Caco-2 (cell line): ENCODE measurements at regions not wholly inside any gene's neighbourhood (a gene's known extent, or its start where the extent isn't known, plus 50 kb on each side); places are given as distances from the start of the nearest gene placed in this dataset.

ENCODE experiments used
- BruUV-seq: library from RNA; stranded (reverse); fragments of 400-500 nt; replicated peaks from 2 replicates; lab custom pipeline; 2021; lab: Mats Ljungman, UMichigan
- CTCF ChIA-PET: fragments of 300-600 bp; sonication (Branson Sonifier 250); formaldehyde crosslinking; loops from one replicate; lab custom pipeline; 2022; ENCODE audit warnings: antibody characterized with exemption; lab: Charles Lee
- POLR2A ChIA-PET: fragments of 300-600 bp; sonication (Branson Sonifier 250); formaldehyde crosslinking; loops from one replicate; lab custom pipeline; 2022; ENCODE audit warnings: antibody characterized with exemption; lab: Charles Lee
- DNase-seq, 2 experiments: peaks; one replicate each; pipeline versions ENCODE4 v3.0.0 to v3.0.0-alpha.2; 2020 to 2022
- H3K27me3 ChIP-seq: replicated peaks from 2 replicates; pipeline ENCODE4 v1.6.0; 2011; ENCODE audit warnings: low read length; ENCODE audit not compliant: control insufficient read depth, insufficient read depth
- H3K36me3 ChIP-seq: 2 replicates; pipeline ENCODE4 v1.5.1; 2011; ENCODE audit warnings: low read length; ENCODE audit not compliant: control insufficient read depth, insufficient read depth
- H3K4me1 ChIP-seq: fragments of 250-450 bp; sonication (Bioruptor Pico); 2 replicates; pipeline ENCODE4 v1.5.1; 2020; ENCODE audit warnings: mild to moderate bottlenecking
- H3K4me3 ChIP-seq: 2 replicates; pipeline ENCODE4 v1.5.1; 2011; ENCODE audit warnings: low read depth, mild to moderate bottlenecking, control low read depth, low read length
- H3K9me3 ChIP-seq: fragments of 250-450 bp; sonication (Bioruptor Pico); 2 replicates; pipeline ENCODE4 v1.5.1; 2020; ENCODE audit warnings: mild to moderate bottlenecking, moderate library complexity
- H3K27ac Mint-ChIP-seq: one replicate; pipeline ENCODE4 v1.8.0; 2022; ENCODE audit warnings: mixed read lengths; ENCODE audit not compliant: unreplicated experiment
- H3K27me3 Mint-ChIP-seq: one replicate; pipeline ENCODE4 v1.8.0; 2022; ENCODE audit warnings: mixed read lengths; ENCODE audit not compliant: insufficient read depth, unreplicated experiment
- H3K36me3 Mint-ChIP-seq: one replicate; pipeline ENCODE4 v1.8.0; 2022; ENCODE audit warnings: mild to moderate bottlenecking, mixed read lengths; ENCODE audit not compliant: insufficient read depth, unreplicated experiment
- H3K4me1 Mint-ChIP-seq: one replicate; pipeline ENCODE4 v1.8.0; 2022; ENCODE audit warnings: low read depth, mixed read lengths; ENCODE audit not compliant: unreplicated experiment
- H3K4me3 Mint-ChIP-seq: one replicate; pipeline ENCODE4 v1.8.0; 2022; ENCODE audit warnings: mild to moderate bottlenecking, moderate library complexity, mixed read lengths; ENCODE audit not compliant: unreplicated experiment
- H3K9me3 Mint-ChIP-seq: one replicate; pipeline ENCODE4 v1.8.0; 2022; ENCODE audit warnings: mixed read lengths; ENCODE audit not compliant: unreplicated experiment
- intact Hi-C: fragments of 100-400 bp; cut with micrococcal nuclease; formaldehyde crosslinking; loops from one replicate; pipeline ENCODE4 v1.10.0; 2022; ENCODE audit not compliant: unreplicated experiment
- TF ChIP-seq, protein P1 (sequence below), 2 experiments: fragments of 200-600 bp in 1 of 2; IDR thresholded peaks; 1 replicate in 1 of 2; 2 replicates in 1 of 2; pipeline versions ENCODE4 v1.5.1 to v1.8.0; 2011 to 2022; ENCODE audit warnings: antibody characterized with exemption in 1 of 2, control low read depth in 1 of 2, inconsistent platforms in 1 of 2, low read depth in 1 of 2, low read length in 1 of 2, mild to moderate bottlenecking in 1 of 2, moderate library complexity in 1 of 2; ENCODE audit not compliant: insufficient read depth in 1 of 2, severe bottlenecking in 1 of 2, unreplicated experiment in 1 of 2

DNA sequence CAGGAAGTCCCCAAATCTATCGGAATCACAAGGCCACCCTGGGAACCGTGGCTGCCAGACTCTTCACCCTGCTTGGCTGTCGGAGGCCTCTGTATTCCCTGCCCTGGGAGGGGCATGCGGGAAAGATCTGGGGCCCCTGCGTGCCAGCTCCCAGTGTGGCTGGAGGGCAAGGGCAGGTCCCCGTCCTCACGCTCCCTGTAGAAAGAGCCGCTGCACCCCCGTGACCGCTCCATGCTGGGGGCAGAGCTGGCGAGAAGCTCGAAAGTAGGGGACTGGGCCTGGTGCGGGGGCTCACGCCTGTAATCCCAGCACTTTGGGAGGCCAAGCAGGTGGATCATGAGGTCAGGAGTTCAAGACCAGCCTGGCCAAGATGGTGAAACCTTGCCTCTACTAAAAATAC, 208.4 kb upstream of the SOX1 start:
- POLR2A ChIA-PET, result no interaction called here
- no peaks in the 10 kb centered on the region for H3K36me3 ChIP-seq
- H3K36me3 Mint-ChIP-seq, result no peaks in the 10 kb centered on the region
- no peaks in the 10 kb centered on the region for H3K9me3 ChIP-seq
- H3K4me1 ChIP-seq, result no peaks in the 10 kb centered on the region
- H3K4me3 ChIP-seq, result no peak overlapping the region
- CTCF ChIA-PET, result no interaction called here
- intact Hi-C loops, result no loop called here
- peaks cover 15% of the 10 kb centered on the region for H3K27me3 Mint-ChIP-seq
- H3K9me3 Mint-ChIP-seq, result no peaks in the 10 kb centered on the region
- no peak overlapping the region for H3K4me3 Mint-ChIP-seq
- TF ChIP-seq, protein P1, sequence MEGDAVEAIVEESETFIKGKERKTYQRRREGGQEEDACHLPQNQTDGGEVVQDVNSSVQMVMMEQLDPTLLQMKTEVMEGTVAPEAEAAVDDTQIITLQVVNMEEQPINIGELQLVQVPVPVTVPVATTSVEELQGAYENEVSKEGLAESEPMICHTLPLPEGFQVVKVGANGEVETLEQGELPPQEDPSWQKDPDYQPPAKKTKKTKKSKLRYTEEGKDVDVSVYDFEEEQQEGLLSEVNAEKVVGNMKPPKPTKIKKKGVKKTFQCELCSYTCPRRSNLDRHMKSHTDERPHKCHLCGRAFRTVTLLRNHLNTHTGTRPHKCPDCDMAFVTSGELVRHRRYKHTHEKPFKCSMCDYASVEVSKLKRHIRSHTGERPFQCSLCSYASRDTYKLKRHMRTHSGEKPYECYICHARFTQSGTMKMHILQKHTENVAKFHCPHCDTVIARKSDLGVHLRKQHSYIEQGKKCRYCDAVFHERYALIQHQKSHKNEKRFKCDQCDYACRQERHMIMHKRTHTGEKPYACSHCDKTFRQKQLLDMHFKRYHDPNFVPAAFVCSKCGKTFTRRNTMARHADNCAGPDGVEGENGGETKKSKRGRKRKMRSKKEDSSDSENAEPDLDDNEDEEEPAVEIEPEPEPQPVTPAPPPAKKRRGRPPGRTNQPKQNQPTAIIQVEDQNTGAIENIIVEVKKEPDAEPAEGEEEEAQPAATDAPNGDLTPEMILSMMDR (IDR thresholded peaks at IDR 0.05; ENCODE audit: insufficient read depth in 1 of 2, low read depth in 1 of 2, low read length in 1 of 2, severe bottlenecking in 1 of 2, unreplicated experiment in 1 of 2), result no peak
- DNase-seq, result no peak
- no peaks in the 10 kb centered on the region for H3K27me3 ChIP-seq
- no TSS peak for BruUV-seq
- no peak overlapping the region for H3K27ac Mint-ChIP-seq
- H3K4me1 Mint-ChIP-seq, result no peaks in the 10 kb centered on the region

DNA sequence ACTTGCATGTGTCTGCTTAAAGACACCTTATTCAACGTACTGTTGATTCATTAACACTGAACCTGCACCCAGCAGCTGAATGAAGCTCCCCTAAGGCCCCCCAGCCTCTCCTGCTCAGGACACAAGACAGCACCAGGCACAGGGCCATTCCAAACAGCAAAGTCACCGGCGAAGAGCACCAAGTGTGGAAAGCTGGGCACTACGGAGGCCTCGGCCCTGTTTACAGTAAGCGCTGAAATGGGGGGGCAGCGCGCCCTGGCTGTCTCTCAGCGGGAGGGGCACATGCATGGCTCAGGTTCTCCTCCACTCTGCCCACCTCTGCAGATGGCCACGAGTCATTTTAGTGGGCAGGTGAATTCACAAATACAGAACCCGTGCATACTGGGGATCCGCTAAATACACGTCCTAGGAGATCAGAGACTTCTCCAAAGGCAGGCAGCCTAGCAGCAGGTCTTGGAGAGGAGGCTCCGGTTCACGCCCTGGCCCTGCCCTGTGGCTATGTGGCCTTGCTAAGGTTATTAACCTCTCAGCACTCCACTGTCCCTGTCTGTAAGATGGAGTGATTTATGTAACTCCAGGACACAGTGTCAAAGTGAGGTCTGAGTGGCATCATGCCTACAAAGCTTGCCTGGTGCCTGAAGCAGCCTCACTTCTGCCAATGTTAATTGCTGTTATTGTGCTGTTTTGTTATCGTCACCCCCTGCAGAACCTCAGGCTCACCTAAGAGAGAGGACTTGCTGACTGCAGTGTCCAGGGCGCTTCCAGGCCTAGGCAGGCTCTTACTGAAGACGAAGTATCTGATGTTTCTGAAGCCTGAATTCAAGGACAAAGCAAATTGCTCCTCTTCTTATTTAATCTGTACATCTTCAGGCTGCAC, 207.4 kb upstream of the SOX1 start:
- ChIA-PET CTCF (no interaction called here), POLR2A (no interaction called here)
- Mint-ChIP-seq H3K27ac (no peak overlapping the region), H3K4me3 (no peak overlapping the region), H3K27me3 (peaks cover 13% of the 10 kb centered on the region), H3K9me3 (no peaks in the 10 kb centered on the region), H3K36me3 (no peaks in the 10 kb centered on the region), H3K4me1 (no peaks in the 10 kb centered on the region)
- H3K36me3 ChIP-seq, result no peaks in the 10 kb centered on the region
- no peaks in the 10 kb centered on the region for H3K4me1 ChIP-seq
- no TSS peak for BruUV-seq
- H3K4me3 ChIP-seq, result no peak overlapping the region
- no peaks in the 10 kb centered on the region for H3K27me3 ChIP-seq
- no peak for DNase-seq
- no peaks in the 10 kb centered on the region for H3K9me3 ChIP-seq
- TF ChIP-seq, protein P1 (IDR thresholded peaks at IDR 0.05; ENCODE audit: insufficient read depth in 1 of 2, low read depth in 1 of 2, low read length in 1 of 2, severe bottlenecking in 1 of 2, unreplicated experiment in 1 of 2), result no peak
- intact Hi-C loops, result no loop called here

DNA sequence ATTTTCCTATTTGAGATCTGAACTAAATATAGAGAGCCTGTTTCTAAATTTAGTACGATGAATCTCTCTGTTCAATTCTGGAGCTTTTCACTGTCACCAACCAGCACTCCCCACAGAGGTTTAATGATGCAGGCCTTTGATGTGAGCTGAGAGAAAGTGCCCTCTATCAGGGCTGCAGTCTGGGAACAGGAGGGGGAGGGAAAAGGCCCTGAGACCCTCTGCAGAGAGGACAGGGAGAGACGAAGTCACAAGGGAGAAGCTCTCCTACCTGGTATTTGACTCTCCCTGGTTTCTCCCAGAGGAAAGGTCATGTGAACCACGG, 206.8 kb upstream of the SOX1 start:
- Histone ChIP-seq H3K27me3 (no peaks in the 10 kb centered on the region), H3K4me3 (no peak overlapping the region), H3K9me3 (no peaks in the 10 kb centered on the region), H3K36me3 (no peaks in the 10 kb centered on the region), H3K4me1 (no peaks in the 10 kb centered on the region)
- no peaks in the 10 kb centered on the region for H3K36me3 Mint-ChIP-seq
- intact Hi-C loops, result no loop called here
- H3K4me3 Mint-ChIP-seq, result no peak overlapping the region
- H3K27me3 Mint-ChIP-seq, result peaks cover 13% of the 10 kb centered on the region
- POLR2A ChIA-PET, result no interaction called here
- no TSS peak for BruUV-seq
- TF ChIP-seq, protein P1 (IDR thresholded peaks at IDR 0.05; ENCODE audit: insufficient read depth in 1 of 2, low read depth in 1 of 2, low read length in 1 of 2, severe bottlenecking in 1 of 2, unreplicated experiment in 1 of 2), result no peak
- no peak for DNase-seq
- no peak overlapping the region for H3K27ac Mint-ChIP-seq
- H3K4me1 Mint-ChIP-seq, result no peaks in the 10 kb centered on the region
- no peaks in the 10 kb centered on the region for H3K9me3 Mint-ChIP-seq
- CTCF ChIA-PET, result no interaction called here
